ENCODE measurements at regions not wholly inside any gene's neighbourhood (a gene's known extent, or its start where the extent isn't known, plus 50 kb on each side); places are given as distances from the start of the nearest gene placed in this dataset.

DNA sequence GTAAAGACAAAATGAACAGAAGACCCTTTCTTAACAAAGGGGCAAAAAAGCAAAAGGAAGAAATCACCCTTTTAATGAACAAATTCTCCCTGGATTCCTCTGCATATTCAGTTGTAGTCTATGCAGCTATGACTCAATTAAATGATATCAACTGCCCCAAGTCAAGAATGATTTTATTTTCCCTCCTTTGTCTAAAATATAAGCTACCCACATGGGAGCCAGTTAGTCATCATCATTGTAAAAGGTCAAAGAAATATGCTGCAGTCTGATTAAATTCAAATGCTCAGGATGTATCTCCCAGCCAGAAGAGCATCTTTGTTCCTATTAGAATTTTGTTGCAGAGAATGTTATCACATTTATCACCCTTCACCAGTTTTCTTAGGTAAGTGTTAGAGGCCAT lies 84.0 kb downstream of the SST start:
- TF ChIP-seq, protein P1, sequence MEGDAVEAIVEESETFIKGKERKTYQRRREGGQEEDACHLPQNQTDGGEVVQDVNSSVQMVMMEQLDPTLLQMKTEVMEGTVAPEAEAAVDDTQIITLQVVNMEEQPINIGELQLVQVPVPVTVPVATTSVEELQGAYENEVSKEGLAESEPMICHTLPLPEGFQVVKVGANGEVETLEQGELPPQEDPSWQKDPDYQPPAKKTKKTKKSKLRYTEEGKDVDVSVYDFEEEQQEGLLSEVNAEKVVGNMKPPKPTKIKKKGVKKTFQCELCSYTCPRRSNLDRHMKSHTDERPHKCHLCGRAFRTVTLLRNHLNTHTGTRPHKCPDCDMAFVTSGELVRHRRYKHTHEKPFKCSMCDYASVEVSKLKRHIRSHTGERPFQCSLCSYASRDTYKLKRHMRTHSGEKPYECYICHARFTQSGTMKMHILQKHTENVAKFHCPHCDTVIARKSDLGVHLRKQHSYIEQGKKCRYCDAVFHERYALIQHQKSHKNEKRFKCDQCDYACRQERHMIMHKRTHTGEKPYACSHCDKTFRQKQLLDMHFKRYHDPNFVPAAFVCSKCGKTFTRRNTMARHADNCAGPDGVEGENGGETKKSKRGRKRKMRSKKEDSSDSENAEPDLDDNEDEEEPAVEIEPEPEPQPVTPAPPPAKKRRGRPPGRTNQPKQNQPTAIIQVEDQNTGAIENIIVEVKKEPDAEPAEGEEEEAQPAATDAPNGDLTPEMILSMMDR (IDR thresholded peaks at IDR 0.05; ENCODE audit: poor library complexity, severe bottlenecking), result no peak
- TF ChIP-seq POLR2AphosphoS5 (IDR thresholded peaks at IDR 0.05) (no peak), TAF1 (IDR thresholded peaks at IDR 0.05; ENCODE audit: low read depth) (no peak), EZH2 (IDR thresholded peaks at IDR 0.05; ENCODE audit: borderline replicate concordance, insufficient read depth, low read length, poor library complexity, severe bottlenecking) (no peak), MXI1 (conservative IDR thresholded peaks at IDR 0.05; ENCODE audit: poor library complexity, severe bottlenecking) (no peak)
